ENCODE measurements at regions not wholly inside any gene's neighbourhood (a gene's known extent, or its start where the extent isn't known, plus 50 kb on each side); places are given as distances from the start of the nearest gene placed in this dataset.

- no peak for DNase-seq (ENCODE audit: low spot score)
- no peak overlapping the region for H3K4me3 Mint-ChIP-seq (ENCODE audit: unreplicated experiment)
- H3K27me3 Mint-ChIP-seq (ENCODE audit: unreplicated experiment) = no peaks in the 10 kb centered on the region
- no peak for TF ChIP-seq CTCF (IDR thresholded peaks at IDR 0.05; ENCODE audit: unreplicated experiment)
- H3K9me3 Mint-ChIP-seq (ENCODE audit: unreplicated experiment) = no peaks in the 10 kb centered on the region
- H3K36me3 Mint-ChIP-seq (ENCODE audit: low read depth, unreplicated experiment) = peaks cover 31% of the 10 kb centered on the region
- peaks cover 8% of the 10 kb centered on the region for H3K4me1 Mint-ChIP-seq (ENCODE audit: unreplicated experiment)
- no peak overlapping the region for H3K27ac Mint-ChIP-seq (ENCODE audit: unreplicated experiment)
Measured at GRCh38 chr6:144462058-144462457, 176.9 kb downstream of the UTRN start.

- H3K27ac Mint-ChIP-seq (ENCODE audit: unreplicated experiment) = no peak overlapping the region
- H3K27me3 Mint-ChIP-seq (ENCODE audit: unreplicated experiment) = no peaks in the 10 kb centered on the region
- H3K4me1 Mint-ChIP-seq (ENCODE audit: unreplicated experiment) = peaks cover 22% of the 10 kb centered on the region
- no peak for TF ChIP-seq CTCF (IDR thresholded peaks at IDR 0.05; ENCODE audit: unreplicated experiment)
- peaks cover 32% of the 10 kb centered on the region for H3K36me3 Mint-ChIP-seq (ENCODE audit: low read depth, unreplicated experiment)
- H3K9me3 Mint-ChIP-seq (ENCODE audit: unreplicated experiment) = no peaks in the 10 kb centered on the region
- DNase-seq (ENCODE audit: low spot score) = no peak
- H3K4me3 Mint-ChIP-seq (ENCODE audit: unreplicated experiment) = no peak overlapping the region
Measured at GRCh38 chr6:144466716-144467115, 181.6 kb downstream of the UTRN start.

GRCh38 chr6:144467172-144467762, 182.1 kb downstream of the UTRN start:
- H3K27ac Mint-ChIP-seq (ENCODE audit: unreplicated experiment) = no peak overlapping the region

GRCh38 chr6:144467921-144468320, 182.8 kb downstream of the UTRN start:
- no peak for DNase-seq (ENCODE audit: low spot score)
- Mint-ChIP-seq H3K27ac (ENCODE audit: unreplicated experiment) (no peak overlapping the region), H3K27me3 (ENCODE audit: unreplicated experiment) (no peaks in the 10 kb centered on the region), H3K4me1 (ENCODE audit: unreplicated experiment) (peaks cover 22% of the 10 kb centered on the region), H3K9me3 (ENCODE audit: unreplicated experiment) (no peaks in the 10 kb centered on the region), H3K4me3 (ENCODE audit: unreplicated experiment) (no peak overlapping the region), H3K36me3 (ENCODE audit: low read depth, unreplicated experiment) (peaks cover 26% of the 10 kb centered on the region)
- no peak for TF ChIP-seq CTCF (IDR thresholded peaks at IDR 0.05; ENCODE audit: unreplicated experiment)

More at GRCh38 chr6:144467172-144467762, 182.1 kb downstream of the UTRN start:
- Mint-ChIP-seq H3K4me3 (ENCODE audit: unreplicated experiment) (no peak overlapping the region), H3K36me3 (ENCODE audit: low read depth, unreplicated experiment) (peaks cover 30% of the 10 kb centered on the region), H3K4me1 (ENCODE audit: unreplicated experiment) (peaks cover 22% of the 10 kb centered on the region), H3K27me3 (ENCODE audit: unreplicated experiment) (no peaks in the 10 kb centered on the region), H3K9me3 (ENCODE audit: unreplicated experiment) (no peaks in the 10 kb centered on the region)
- DNase-seq (ENCODE audit: low spot score) = no peak
- TF ChIP-seq CTCF (IDR thresholded peaks at IDR 0.05; ENCODE audit: unreplicated experiment) = no peak

GRCh38 chr6:144468709-144469108, 183.6 kb downstream of the UTRN start:
- Mint-ChIP-seq H3K4me1 (ENCODE audit: unreplicated experiment) (peaks cover 22% of the 10 kb centered on the region), H3K27me3 (ENCODE audit: unreplicated experiment) (no peaks in the 10 kb centered on the region), H3K27ac (ENCODE audit: unreplicated experiment) (no peak overlapping the region), H3K36me3 (ENCODE audit: low read depth, unreplicated experiment) (peaks cover 30% of the 10 kb centered on the region), H3K4me3 (ENCODE audit: unreplicated experiment) (peak overlapping the region; percentile 40), H3K9me3 (ENCODE audit: unreplicated experiment) (no peaks in the 10 kb centered on the region)
- TF ChIP-seq CTCF (IDR thresholded peaks at IDR 0.05; ENCODE audit: unreplicated experiment) = no peak
- DNase-seq (ENCODE audit: low spot score) = no peak

Measured in endothelial cell (in vitro differentiated cells).